NT2/D1 (cell line): ENCODE measurements at regions not wholly inside any gene's neighbourhood (a gene's known extent, or its start where the extent isn't known, plus 50 kb on each side); places are given as distances from the start of the nearest gene placed in this dataset.

Experiments
- DNase-seq: peaks from one replicate; pipeline ENCODE4 v3.0.0-alpha.2; 2011; ENCODE audit warnings: low read depth, low spot score
- H3K27me3 ChIP-seq: 2 replicates; pipeline ENCODE4 v1.6.0; 2011; ENCODE audit warnings: mild to moderate bottlenecking; ENCODE audit not compliant: insufficient read length, insufficient read depth
- H3K36me3 ChIP-seq: 2 replicates; pipeline ENCODE4 v1.6.1; 2011; ENCODE audit warnings: mild to moderate bottlenecking, low read length, mixed read lengths; ENCODE audit not compliant: insufficient read depth, insufficient read length
- H3K4me1 ChIP-seq: 2 replicates; pipeline ENCODE4 v1.5.1; 2011; ENCODE audit not compliant: insufficient read depth, insufficient read length
- H3K4me3 ChIP-seq: 2 replicates; pipeline ENCODE4 v1.5.1; 2011; ENCODE audit warnings: low read depth; ENCODE audit not compliant: insufficient read length
- H3K9ac ChIP-seq: 2 replicates; pipeline ENCODE4 v1.6.0; 2011; ENCODE audit warnings: low read depth; ENCODE audit not compliant: insufficient read length
- H3K9me3 ChIP-seq: 2 replicates; pipeline ENCODE4 v1.5.1; 2011; ENCODE audit warnings: mild to moderate bottlenecking, low read length; ENCODE audit not compliant: insufficient read depth
- SUZ12 ChIP-seq: IDR thresholded peaks from 2 replicates; pipeline ENCODE4 v1.6.1; 2011; ENCODE audit not compliant: insufficient read length, insufficient read depth; ENCODE audit errors: extremely low read depth
- YY1 ChIP-seq: IDR thresholded peaks from 2 replicates; pipeline ENCODE4 v1.6.1; 2011; ENCODE audit not compliant: insufficient read length, insufficient read depth
- ZNF274 ChIP-seq: IDR thresholded peaks from 2 replicates; pipeline ENCODE4 v1.6.1; 2011; ENCODE audit warnings: mild to moderate bottlenecking, low read depth, low read length

GRCh38 chr1:104073463-104073902 lies 323.8 kb downstream of the AMY1C start:
- no peaks in the 10 kb centered on the region for H3K36me3 ChIP-seq
- no peak for TF ChIP-seq SUZ12
- no peak for TF ChIP-seq ZNF274
- TF ChIP-seq YY1 = no peak
- no peaks in the 10 kb centered on the region for H3K27me3 ChIP-seq
- no peak overlapping the region for H3K4me3 ChIP-seq
- H3K9ac ChIP-seq = no peak overlapping the region
- no peaks in the 10 kb centered on the region for H3K4me1 ChIP-seq
- H3K9me3 ChIP-seq = no peaks in the 10 kb centered on the region
- DNase-seq = no peak

DNA sequence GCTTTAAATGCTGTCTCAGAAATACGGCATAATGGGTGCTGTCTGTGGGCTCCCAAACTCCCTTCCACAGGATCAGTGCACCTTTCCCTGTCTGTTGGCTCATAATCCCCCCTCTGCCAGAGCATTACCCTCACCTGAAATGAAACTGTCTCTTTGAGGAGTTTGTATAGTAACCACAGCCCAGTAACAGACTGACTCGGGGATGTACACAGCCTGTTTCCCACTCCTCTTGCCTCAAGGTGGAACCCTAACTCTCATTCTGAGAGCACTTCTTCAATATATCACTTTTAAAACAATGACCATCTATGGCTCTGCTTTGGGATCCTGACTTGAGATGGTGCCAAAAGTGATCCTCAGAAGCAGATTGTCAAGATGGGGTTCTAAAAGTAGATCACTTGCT lies 332.5 kb downstream of the AMY1C start:
- Histone ChIP-seq H3K27me3 (no peaks in the 10 kb centered on the region), H3K4me1 (no peaks in the 10 kb centered on the region), H3K9me3 (no peaks in the 10 kb centered on the region), H3K36me3 (no peaks in the 10 kb centered on the region), H3K4me3 (no peak overlapping the region), H3K9ac (no peak overlapping the region)
- no peak for DNase-seq
- TF ChIP-seq SUZ12 = no peak
- TF ChIP-seq ZNF274 = no peak
- TF ChIP-seq YY1 = no peak

GRCh38 chr1:104084380-104084779 lies 334.7 kb downstream of the AMY1C start:
- no peaks in the 10 kb centered on the region for H3K27me3 ChIP-seq
- H3K4me3 ChIP-seq = no peak overlapping the region
- TF ChIP-seq SUZ12 (no peak), YY1 (no peak), ZNF274 (no peak)
- no peak for DNase-seq
- no peaks in the 10 kb centered on the region for H3K36me3 ChIP-seq
- no peaks in the 10 kb centered on the region for H3K4me1 ChIP-seq
- no peak overlapping the region for H3K9ac ChIP-seq
- H3K9me3 ChIP-seq = no peaks in the 10 kb centered on the region

DNA sequence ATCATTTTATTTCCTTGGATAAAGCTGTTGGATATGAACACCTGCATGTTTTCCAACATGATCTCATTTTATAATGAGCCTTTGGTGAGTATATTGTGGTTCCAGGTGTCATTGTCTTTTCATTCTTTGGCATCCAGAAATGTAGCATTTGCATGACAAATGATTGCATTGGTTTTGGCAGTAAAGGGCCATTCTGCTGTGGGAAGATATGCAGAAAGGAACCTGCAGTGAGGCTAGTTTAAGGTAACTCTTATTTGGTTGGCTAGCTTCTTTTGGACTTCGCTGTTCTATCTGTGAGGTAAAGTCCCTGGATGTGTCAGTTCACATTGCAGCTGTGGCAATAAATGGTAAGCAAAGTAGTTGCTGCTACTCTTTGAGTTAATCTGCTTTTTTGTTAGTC lies 343.0 kb downstream of the AMY1C start:
- Histone ChIP-seq H3K4me1 (no peaks in the 10 kb centered on the region), H3K9ac (no peak overlapping the region), H3K4me3 (no peak overlapping the region), H3K27me3 (no peaks in the 10 kb centered on the region), H3K9me3 (no peaks in the 10 kb centered on the region), H3K36me3 (no peaks in the 10 kb centered on the region)
- TF ChIP-seq ZNF274 = no peak
- TF ChIP-seq SUZ12 = no peak
- DNase-seq = peak; percentile 35

GRCh38 chr1:104098837-104099236 lies 349.1 kb downstream of the AMY1C start:
- DNase-seq = no peak
- H3K36me3 ChIP-seq = no peaks in the 10 kb centered on the region
- H3K9ac ChIP-seq = no peak overlapping the region
- no peaks in the 10 kb centered on the region for H3K9me3 ChIP-seq
- no peak for TF ChIP-seq SUZ12
- TF ChIP-seq ZNF274 = no peak
- no peak for TF ChIP-seq YY1
- no peak overlapping the region for H3K4me3 ChIP-seq
- no peaks in the 10 kb centered on the region for H3K4me1 ChIP-seq
- no peaks in the 10 kb centered on the region for H3K27me3 ChIP-seq

DNA sequence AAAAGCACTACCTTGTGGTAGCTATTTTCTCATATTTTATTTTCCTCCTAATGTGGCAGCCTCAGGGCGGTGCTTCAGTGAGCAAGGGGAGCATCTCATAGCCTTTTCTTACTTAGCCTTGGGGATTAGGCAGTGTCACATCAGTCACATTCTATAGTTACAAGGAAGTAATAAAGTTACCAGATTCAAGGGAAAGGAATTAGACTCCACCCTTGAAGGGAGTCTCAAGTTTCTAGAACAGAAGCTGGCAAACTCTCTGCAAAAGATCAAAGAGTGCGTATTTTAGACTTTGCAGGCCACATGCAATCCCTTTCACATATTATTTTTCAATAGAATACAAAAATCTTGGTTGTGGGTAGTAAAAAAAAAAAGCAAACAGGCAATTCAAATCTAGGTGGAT lies 350.4 kb downstream of the AMY1C start:
- H3K9ac ChIP-seq = no peak overlapping the region
- no peaks in the 10 kb centered on the region for H3K4me1 ChIP-seq
- H3K4me3 ChIP-seq = no peak overlapping the region
- TF ChIP-seq YY1 (no peak), SUZ12 (no peak), ZNF274 (no peak)
- no peaks in the 10 kb centered on the region for H3K9me3 ChIP-seq
- no peak for DNase-seq
- H3K27me3 ChIP-seq = no peaks in the 10 kb centered on the region
- no peaks in the 10 kb centered on the region for H3K36me3 ChIP-seq

- TF ChIP-seq YY1 (no peak), ZNF274 (no peak), SUZ12 (no peak)
- Histone ChIP-seq H3K4me3 (no peak overlapping the region), H3K9ac (no peak overlapping the region), H3K4me1 (no peaks in the 10 kb centered on the region), H3K9me3 (no peaks in the 10 kb centered on the region), H3K36me3 (no peaks in the 10 kb centered on the region), H3K27me3 (no peaks in the 10 kb centered on the region)
- no peak for DNase-seq
Observed at GRCh38 chr1:104105465-104105864, 355.8 kb downstream of the AMY1C start.

GRCh38 chr1:104120525-104120924 lies 370.8 kb downstream of the AMY1C start:
- no peak for TF ChIP-seq ZNF274
- no peak for TF ChIP-seq SUZ12
- TF ChIP-seq YY1 = no peak
- no peaks in the 10 kb centered on the region for H3K36me3 ChIP-seq
- no peak overlapping the region for H3K4me3 ChIP-seq
- DNase-seq = no peak
- no peak overlapping the region for H3K9ac ChIP-seq
- H3K4me1 ChIP-seq = no peaks in the 10 kb centered on the region
- H3K27me3 ChIP-seq = no peaks in the 10 kb centered on the region
- no peaks in the 10 kb centered on the region for H3K9me3 ChIP-seq
